SK-N-SH (cell line): ENCODE measurements at regions not wholly inside any gene's neighbourhood (a gene's known extent, or its start where the extent isn't known, plus 50 kb on each side); places are given as distances from the start of the nearest gene placed in this dataset.

ENCODE experiments used
- CTCF ChIA-PET: fragments of 300-600, 350-600 bp; formaldehyde crosslinking; extraction: SDS; loops from one replicate; lab custom pipeline; 2021; lab: Yijun Ruan, JAX
- POLR2A ChIA-PET: fragments of 350-600 bp; sonication (Branson Sonifier 250); formaldehyde crosslinking; extraction: SDS; loops from one replicate; lab custom pipeline; 2020; ENCODE audit warnings: antibody characterized with exemption, inconsistent platforms; lab: Yijun Ruan, JAX
- DNase-seq: peaks from one replicate; pipeline ENCODE4 v3.0.0; 2012
- H2AFZ ChIP-seq: fragments of 200-600 bp; sonication (generic); 2 replicates; pipeline ENCODE4 v1.8.1; 2016; ENCODE audit warnings: antibody characterized with exemption, mild to moderate bottlenecking, low read depth
- H3F3A ChIP-seq: fragments of 200-600 bp; sonication (generic); replicated peaks from 2 replicates; pipeline ENCODE3; 2016; ENCODE audit warnings: antibody characterized with exemption, mild to moderate bottlenecking; ENCODE audit not compliant: insufficient read depth
- H3K27ac ChIP-seq, 2 experiments: fragments of 200-500 bp in 1 of 2; fragments of 200-600 bp in 1 of 2; sonication (Bioruptor generic) in 1 of 2; sonication (generic), shearing (Covaris generic) in 1 of 2; 2 replicates each; pipeline versions ENCODE4 v1.5.1 to v1.6.1; 2014 to 2016; ENCODE audit warnings: low read depth in 2 of 2, inconsistent platforms in 1 of 2, low read length in 1 of 2, mild to moderate bottlenecking in 1 of 2, mixed read lengths in 1 of 2
- H3K27me3 ChIP-seq: fragments of 200-600 bp; sonication (generic), shearing (Covaris generic); 2 replicates; pipeline ENCODE4 v1.6.1; 2016; ENCODE audit warnings: mixed run types; ENCODE audit not compliant: insufficient read depth
- H3K36me3 ChIP-seq, 2 experiments: fragments of 200-500 bp in 1 of 2; fragments of 200-600 bp in 1 of 2; sonication (Bioruptor generic) in 1 of 2; sonication (generic) in 1 of 2; replicated peaks in 1 of 2; 2 replicates each; pipeline versions ENCODE3 to v1.5.1; 2014 to 2016; ENCODE audit warnings: low read length in 1 of 2, mild to moderate bottlenecking in 1 of 2; ENCODE audit not compliant: insufficient read depth in 2 of 2, control insufficient read depth in 1 of 2
- H3K4me1 ChIP-seq, 2 experiments: fragments of 200-500 bp in 1 of 2; fragments of 200-600 bp in 1 of 2; sonication (Bioruptor generic) in 1 of 2; sonication (generic), shearing (Covaris generic) in 1 of 2; 2 replicates each; pipeline versions ENCODE4 v1.5.1 to v1.6.1; 2014 to 2016; ENCODE audit warnings: low read depth in 1 of 2, low read length in 1 of 2, mixed run types in 1 of 2; ENCODE audit not compliant: insufficient read depth in 2 of 2, control insufficient read depth in 1 of 2
- H3K4me2 ChIP-seq: fragments of 200-600 bp; sonication (generic), shearing (Covaris generic); 2 replicates; pipeline ENCODE4 v1.6.1; 2017; ENCODE audit warnings: mixed run types
- H3K4me3 ChIP-seq, 2 experiments: fragments of 200-500 bp in 1 of 2; fragments of 200-600 bp in 1 of 2; sonication (Bioruptor generic) in 1 of 2; sonication (generic), shearing (Covaris generic) in 1 of 2; 2 replicates each; pipeline versions ENCODE4 v1.5.1 to v1.8.1; 2014 to 2016; ENCODE audit warnings: low read depth in 2 of 2, inconsistent platforms in 1 of 2, low read length in 1 of 2, mild to moderate bottlenecking in 1 of 2, mixed read lengths in 1 of 2, moderate library complexity in 1 of 2
- H3K79me2 ChIP-seq: fragments of 200-600 bp; sonication (generic); 2 replicates; pipeline ENCODE4 v1.8.1; 2017; ENCODE audit warnings: mild to moderate bottlenecking; ENCODE audit not compliant: insufficient read depth
- H3K9ac ChIP-seq: fragments of 200-600 bp; sonication (generic); 2 replicates; pipeline ENCODE4 v1.6.1; 2017; ENCODE audit warnings: mixed run types
- H3K9me2 ChIP-seq: fragments of 200-600 bp; sonication (generic); 2 replicates; pipeline ENCODE4 v1.6.1; 2017; ENCODE audit warnings: mixed run types
- H3K9me3 ChIP-seq: fragments of 200-600 bp; sonication (generic); 2 replicates; pipeline ENCODE4 v1.6.1; 2017; ENCODE audit warnings: mixed run types, mild to moderate bottlenecking, moderate library complexity
- H4K20me1 ChIP-seq: fragments of 200-600 bp; sonication (generic); 2 replicates; pipeline ENCODE4 v1.6.1; 2017; ENCODE audit warnings: mild to moderate bottlenecking, mixed run types; ENCODE audit not compliant: insufficient read depth
- CTCF ChIP-seq: fragments of 200-600 bp; sonication (generic); IDR thresholded peaks from 2 replicates; pipeline ENCODE4 v1.6.1; 2017; ENCODE audit warnings: antibody characterized with exemption, mild to moderate bottlenecking, moderate library complexity
- EP300 ChIP-seq, 2 experiments: IDR thresholded peaks; 2 replicates each; pipeline versions ENCODE4 v1.4.0 to v1.6.1; 2012; ENCODE audit warnings: borderline replicate concordance in 1 of 2, low read depth in 1 of 2, low read length in 1 of 2
- EZH2phosphoT487 ChIP-seq: fragments of 200-600 bp; sonication (generic); IDR thresholded peaks from 2 replicates; pipeline ENCODE4 v1.6.1; 2017; ENCODE audit warnings: low read depth, mixed run types, mild to moderate bottlenecking, antibody characterized with exemption, moderate library complexity, borderline replicate concordance
- FOXM1 ChIP-seq: IDR thresholded peaks from 2 replicates; pipeline ENCODE4 v1.4.0; 2012; ENCODE audit warnings: low read depth, mild to moderate bottlenecking
- MAX ChIP-seq: IDR thresholded peaks from 2 replicates; pipeline ENCODE4 v1.4.0; 2012; ENCODE audit warnings: low read depth
- MXI1 ChIP-seq: IDR thresholded peaks from 2 replicates; pipeline ENCODE4 v1.6.1; 2012; ENCODE audit warnings: mild to moderate bottlenecking, low read depth, low read length, improper control_type of control experiment
- NRF1 ChIP-seq: IDR thresholded peaks from 2 replicates; pipeline ENCODE4 v1.6.1; 2012; ENCODE audit warnings: low read depth, mild to moderate bottlenecking, low read length
- RCOR1 ChIP-seq: fragments of 150-350 bp; IDR thresholded peaks from 2 replicates; pipeline ENCODE4 v1.6.1; 2017; ENCODE audit warnings: antibody characterized with exemption, low read length
- REST ChIP-seq: IDR thresholded peaks from 2 replicates; pipeline ENCODE4 v1.6.1; 2012; ENCODE audit warnings: mild to moderate bottlenecking, low read depth, low read length, moderate library complexity
- SIN3A ChIP-seq: IDR thresholded peaks from 2 replicates; pipeline ENCODE4 v1.6.1; 2012; ENCODE audit warnings: low read depth, mild to moderate bottlenecking, low read length, moderate library complexity, borderline replicate concordance
- TEAD4 ChIP-seq: IDR thresholded peaks from 2 replicates; pipeline ENCODE4 v1.4.0; 2012; ENCODE audit warnings: mild to moderate bottlenecking, borderline replicate concordance; ENCODE audit not compliant: insufficient read depth
- USF2 ChIP-seq: fragments of 150-350 bp; IDR thresholded peaks from 2 replicates; pipeline ENCODE4 v1.6.1; 2017; ENCODE audit warnings: antibody characterized with exemption, low read length, low read depth, borderline replicate concordance
- YY1 ChIP-seq: IDR thresholded peaks from 2 replicates; pipeline ENCODE4 v1.4.0; 2012; ENCODE audit warnings: low read depth, mild to moderate bottlenecking
- ZBTB33 ChIP-seq: IDR thresholded peaks from 2 replicates; pipeline ENCODE4 v1.4.0; 2012; ENCODE audit warnings: low read depth, borderline replicate concordance
- WGBS: methylation state at CpG from one replicate; pipeline ENCODE4 v1.1.6; 2017; ENCODE audit warnings: low lambda C conversion rate; 5-methylcytosine and 5-hydroxymethylcytosine counted together

- TF ChIP-seq USF2, result no peak
- TF ChIP-seq CTCF, result no peak
- no peak for TF ChIP-seq YY1
- TF ChIP-seq MAX, result no peak
- 8% methylated on average over 2 of the region's 3 CpGs for WGBS
Observed at GRCh38 chrX:116111497-116111896, 59.0 kb upstream of the AGTR2 start.

GRCh38 chrX:116111934-116112595, 58.5 kb upstream of the AGTR2 start:
- Histone ChIP-seq H3K9ac (no peak overlapping the region), H3F3A (peaks cover under 1% of the 10 kb centered on the region), H3K9me3 (no peaks in the 10 kb centered on the region), H4K20me1 (no peaks in the 10 kb centered on the region), H3K4me3 (no peak overlapping the region), H3K9me2 (no peaks in the 10 kb centered on the region), H3K27me3 (no peaks in the 10 kb centered on the region), H3K36me3 (no peaks in the 10 kb centered on the region), H2AFZ (no peak overlapping the region), H3K27ac (no peak overlapping the region; a peak in 1 of 4 replicates), H3K4me2 (no peak overlapping the region), H3K4me1 (peaks cover 0 to 6% of the 10 kb centered on the region in 2 experiments; a peak in 1 of 4 replicates), H3K79me2 (no peaks in the 10 kb centered on the region)
- 7% methylated on average over 1 of the region's 1 CpG for WGBS
- CTCF ChIA-PET, result interaction anchor here (0.6 to 1.4 kb wide), 2 partner anchors 11 to 123 kb away, joined by 3 read pairs; no protein-coding TSS in a partner anchor
- DNase-seq, result no peak
- POLR2A ChIA-PET, result no interaction called here
- TF ChIP-seq MAX, result no peak
- TF ChIP-seq EZH2phosphoT487, result no peak
- no peak for TF ChIP-seq MXI1
- TF ChIP-seq ZBTB33, result no peak
- no peak for TF ChIP-seq FOXM1
- no peak for TF ChIP-seq YY1
- no peak for TF ChIP-seq EP300 (IDR thresholded peaks at IDR 0.05; ENCODE audit: borderline replicate concordance in 1 of 2, low read depth in 1 of 2, low read length in 1 of 2)
- TF ChIP-seq TEAD4, result no peak
- no peak for TF ChIP-seq RCOR1
- no peak for TF ChIP-seq REST
- no peak for TF ChIP-seq NRF1
- TF ChIP-seq SIN3A, result no peak

More at GRCh38 chrX:116111497-116111896, 59.0 kb upstream of the AGTR2 start:
- Histone ChIP-seq H3F3A (no peaks in the 10 kb centered on the region), H3K4me2 (no peak overlapping the region), H3K36me3 (no peaks in the 10 kb centered on the region), H3K4me1 (peaks cover 0 to 6% of the 10 kb centered on the region in 2 experiments; a peak in 1 of 4 replicates), H3K9me3 (no peaks in the 10 kb centered on the region), H3K27ac (no peak overlapping the region; a peak in 1 of 4 replicates), H3K9ac (no peak overlapping the region), H3K9me2 (no peaks in the 10 kb centered on the region), H3K79me2 (no peaks in the 10 kb centered on the region), H2AFZ (no peak overlapping the region), H3K27me3 (no peaks in the 10 kb centered on the region), H4K20me1 (no peaks in the 10 kb centered on the region), H3K4me3 (no peak overlapping the region)
- ChIA-PET CTCF (interaction anchor here (1.4 kb wide), 1 partner anchor 123 kb away, joined by 3 read pairs; no protein-coding TSS in a partner anchor), POLR2A (no interaction called here)
- no peak for DNase-seq
